GM18505 (cell line): ENCODE measurements at regions not wholly inside any gene's neighbourhood (a gene's known extent, or its start where the extent isn't known, plus 50 kb on each side); places are given as distances from the start of the nearest gene placed in this dataset.

Experiments used
- ATAC-seq: cut with Tn5 transposase; IDR thresholded peaks from one replicate; pipeline ENCODE4 v1.9.1; 2021; ENCODE audit not compliant: unreplicated experiment
- POLR2A ChIP-seq: IDR thresholded peaks from 4 replicates; pipeline ENCODE4 v1.6.1; 2011; ENCODE audit warnings: borderline replicate concordance; ENCODE audit not compliant: insufficient read depth, insufficient read length; ENCODE audit errors: extremely low read depth

DNA sequence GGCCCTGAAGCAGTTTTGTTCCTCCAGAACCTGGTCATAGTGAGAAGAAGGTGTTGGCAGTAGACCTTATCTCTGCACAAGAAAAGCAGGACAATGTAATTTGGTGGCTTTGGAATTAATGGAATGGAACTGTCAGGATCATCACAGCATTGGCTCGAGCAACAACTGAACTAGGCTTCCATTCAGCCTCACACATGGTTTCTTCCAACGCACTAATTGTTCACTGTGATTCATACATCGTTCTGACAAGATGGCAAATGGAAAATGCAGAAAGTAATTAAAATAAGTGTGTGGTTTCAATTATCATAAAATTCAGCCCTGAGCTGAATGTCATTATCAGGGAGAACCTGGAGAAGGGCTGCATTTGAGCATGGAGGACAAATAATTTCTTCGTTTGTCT, 80.6 kb downstream of the MFSD1 start:
- no peak for TF ChIP-seq POLR2A
- ATAC-seq = no peak

- no peak for ATAC-seq
- TF ChIP-seq POLR2A = no peak
Observed at GRCh38 chr3:158896729-158897128, 94.9 kb downstream of the MFSD1 start.

DNA sequence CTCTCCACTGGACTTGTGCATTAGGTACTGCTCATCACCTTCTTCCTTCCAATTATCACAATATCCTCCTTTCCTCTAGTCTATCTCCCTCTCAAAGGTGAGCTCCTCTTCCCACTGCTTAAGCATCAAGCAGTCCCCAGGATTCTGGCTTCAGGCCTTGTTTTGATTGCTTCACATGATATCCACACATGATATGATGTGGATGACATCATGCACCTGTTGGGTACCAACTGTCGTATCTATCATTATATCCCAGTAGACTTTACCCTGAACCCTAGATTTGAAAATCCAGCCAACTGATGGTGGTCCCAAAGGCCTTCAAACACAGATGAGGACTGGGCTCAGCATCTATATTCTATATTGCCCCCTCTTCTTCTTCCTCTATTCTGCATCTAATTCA, 104.9 kb downstream of the MFSD1 start:
- no peak for ATAC-seq
- no peak for TF ChIP-seq POLR2A

- no peak for TF ChIP-seq POLR2A
- no peak for ATAC-seq
Observed at GRCh38 chr3:158908187-158908734, 106.4 kb downstream of the MFSD1 start.

- no peak for ATAC-seq
- no peak for TF ChIP-seq POLR2A
Observed at GRCh38 chr3:158909870-158910269, 108.0 kb downstream of the MFSD1 start.

DNA sequence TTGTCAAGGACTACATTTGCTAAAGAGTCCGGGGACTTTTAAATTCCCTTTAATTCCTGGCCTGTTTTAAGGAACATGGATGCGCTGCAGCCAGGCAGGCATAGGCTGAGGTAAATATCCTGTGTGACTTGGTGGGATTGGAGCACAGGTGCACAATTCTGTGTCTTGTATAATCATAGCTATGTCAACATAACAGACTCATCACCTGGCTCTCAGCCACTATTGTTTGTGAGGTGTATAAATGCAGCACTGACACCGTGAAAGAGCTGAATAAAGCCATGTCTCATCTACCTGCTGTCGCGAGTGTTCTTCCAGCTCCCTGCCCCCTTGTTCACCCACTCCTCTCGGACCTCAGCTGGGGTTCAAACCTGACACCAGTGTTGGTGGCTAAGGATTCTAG, 109.7 kb downstream of the MFSD1 start:
- TF ChIP-seq POLR2A = no peak
- no peak for ATAC-seq

- TF ChIP-seq POLR2A = no peak
- no peak for ATAC-seq
Observed at GRCh38 chr3:158912188-158912587, 110.3 kb downstream of the MFSD1 start.

DNA sequence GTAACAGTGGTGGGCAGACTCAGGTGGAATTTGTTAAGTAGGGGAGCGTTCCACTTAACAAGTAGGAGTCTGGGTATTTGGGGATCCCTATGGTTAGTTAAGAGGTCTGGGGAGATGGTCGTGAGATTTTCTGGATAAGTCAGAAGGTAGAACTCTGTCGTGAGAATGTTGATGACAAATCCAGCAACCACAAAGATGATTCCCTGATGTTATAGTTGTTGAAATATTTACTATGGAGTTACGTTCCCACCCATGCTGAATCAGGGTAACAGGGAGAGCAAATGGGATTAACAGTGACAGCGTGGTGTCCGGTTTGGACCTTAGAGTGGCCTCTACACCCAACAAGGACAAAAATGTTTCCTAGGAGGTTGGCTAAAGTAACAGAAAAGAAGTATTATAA, 110.8 kb downstream of the MFSD1 start:
- ATAC-seq = no peak
- no peak for TF ChIP-seq POLR2A

- TF ChIP-seq POLR2A = no peak
- ATAC-seq = no peak
Observed at GRCh38 chr3:158916111-158916510, 114.3 kb downstream of the MFSD1 start.

DNA sequence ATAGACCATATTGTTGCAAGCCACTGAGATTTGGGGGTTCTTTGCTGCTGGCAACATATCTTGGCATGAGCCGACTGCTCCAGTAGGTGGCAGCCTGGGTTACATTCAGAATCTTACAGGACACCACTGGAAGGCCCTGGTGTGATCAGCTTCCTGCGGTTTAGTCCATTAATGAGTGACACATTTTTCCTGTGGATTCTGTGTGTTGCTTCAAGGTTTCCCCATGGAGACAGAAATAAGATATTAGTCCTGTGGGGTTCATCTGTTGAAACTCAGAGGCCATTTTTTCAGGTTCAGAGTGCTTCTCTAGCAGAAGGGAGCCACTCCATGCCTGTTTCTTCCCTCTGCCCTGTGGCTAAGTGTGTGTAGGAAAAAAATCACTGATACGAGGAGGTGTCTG, 116.2 kb downstream of the MFSD1 start:
- TF ChIP-seq POLR2A = no peak
- ATAC-seq = peak; percentile 86

- ATAC-seq = no peak
- TF ChIP-seq POLR2A = no peak
Observed at GRCh38 chr3:158918451-158918850, 116.6 kb downstream of the MFSD1 start.

- no peak for TF ChIP-seq POLR2A
- ATAC-seq = no peak
Observed at GRCh38 chr3:158920371-158920770, 118.5 kb downstream of the MFSD1 start.

DNA sequence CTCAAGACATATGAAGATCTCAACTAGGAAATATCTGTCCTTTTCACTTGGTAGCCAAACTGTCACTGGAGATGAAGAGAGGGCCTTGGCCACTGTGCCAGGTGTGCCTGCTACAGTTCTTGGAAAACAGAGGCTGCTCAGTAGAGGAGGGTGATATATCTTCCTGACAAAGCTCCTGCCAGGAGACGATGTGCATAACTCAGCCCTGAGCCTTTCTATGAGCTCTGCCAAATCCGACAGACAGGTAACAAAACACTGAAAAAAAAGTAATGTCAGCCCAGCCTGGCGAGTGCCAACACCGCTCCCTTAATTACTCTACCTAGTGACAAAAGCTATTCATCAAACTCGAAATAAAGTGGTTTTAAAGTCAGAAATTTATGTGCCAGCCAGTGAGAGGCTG, 123.2 kb downstream of the MFSD1 start:
- no peak for TF ChIP-seq POLR2A
- no peak for ATAC-seq

- TF ChIP-seq POLR2A = no peak
- ATAC-seq = no peak
Observed at GRCh38 chr3:158925828-158926494, 124.1 kb downstream of the MFSD1 start.
